DOHH2 (cell line): ENCODE measurements at regions not wholly inside any gene's neighbourhood (a gene's known extent, or its start where the extent isn't known, plus 50 kb on each side); places are given as distances from the start of the nearest gene placed in this dataset.

Experiments used
- H3F3A ChIP-seq: fragments of 200-600 bp; sonication (generic), shearing (Covaris generic); 2 replicates; pipeline ENCODE4 v1.6.0; 2016; ENCODE audit warnings: antibody characterized with exemption, mild to moderate bottlenecking; ENCODE audit not compliant: control insufficient read depth, insufficient read depth
- H3K27ac ChIP-seq: fragments of 200-600 bp; sonication (generic); 2 replicates; pipeline ENCODE4 v1.5.1; 2014; ENCODE audit warnings: low read depth, mild to moderate bottlenecking, low read length, moderate library complexity
- H3K27me3 ChIP-seq: fragments of 200-600 bp; sonication (generic); 2 replicates; pipeline ENCODE4 v1.6.1; 2014; ENCODE audit warnings: mild to moderate bottlenecking, low read length, mixed read lengths; ENCODE audit not compliant: control insufficient read depth
- H3K36me3 ChIP-seq: fragments of 200-600 bp; sonication (generic); 2 replicates; pipeline ENCODE4 v1.6.1; 2014; ENCODE audit warnings: mild to moderate bottlenecking, low read length, moderate library complexity, mixed read lengths; ENCODE audit not compliant: control insufficient read depth
- H3K4me1 ChIP-seq: fragments of 200-600 bp; sonication (generic); 2 replicates; pipeline ENCODE4 v1.6.1; 2014; ENCODE audit warnings: mild to moderate bottlenecking, low read length, mixed read lengths; ENCODE audit not compliant: control insufficient read depth
- H3K4me2 ChIP-seq: fragments of 200-600 bp; sonication (generic); 2 replicates; pipeline ENCODE4 v1.6.0; 2014; ENCODE audit warnings: mild to moderate bottlenecking, low read length, moderate library complexity
- H3K4me3 ChIP-seq: fragments of 200-600 bp; sonication (generic); 2 replicates; pipeline ENCODE4 v1.5.1; 2014; ENCODE audit warnings: mild to moderate bottlenecking, low read length, mixed read lengths
- H3K79me2 ChIP-seq: fragments of 200-600 bp; sonication (generic); 2 replicates; pipeline ENCODE4 v1.6.1; 2014; ENCODE audit warnings: mild to moderate bottlenecking, low read length, mixed read lengths; ENCODE audit not compliant: control insufficient read depth
- H3K9me2 ChIP-seq: fragments of 200-600 bp; sonication (generic); replicated peaks from 2 replicates; pipeline ENCODE4 v1.6.1; 2014; ENCODE audit warnings: mild to moderate bottlenecking, low read length, mixed read lengths; ENCODE audit not compliant: control insufficient read depth
- H3K9me3 ChIP-seq: fragments of 200-600 bp; sonication (generic); 2 replicates; pipeline ENCODE4 v1.6.1; 2014; ENCODE audit warnings: antibody characterized with exemption, low read length, mixed read lengths; ENCODE audit not compliant: control insufficient read depth, insufficient read depth
- H4K20me1 ChIP-seq: fragments of 200-600 bp; sonication (generic); 2 replicates; pipeline ENCODE4 v1.6.0; 2014; ENCODE audit warnings: low read depth, mild to moderate bottlenecking, antibody characterized with exemption, low read length, moderate library complexity; ENCODE audit not compliant: control insufficient read depth, insufficient read depth
- CTCF ChIP-seq: fragments of 200-600 bp; sonication (generic); IDR thresholded peaks from one replicate; pipeline ENCODE4 v1.5.1; 2014; ENCODE audit warnings: antibody characterized with exemption, mild to moderate bottlenecking, low read depth, low read length; ENCODE audit not compliant: poor library complexity, severe bottlenecking
- EZH2phosphoT487 ChIP-seq: fragments of 200-600 bp; sonication (generic); IDR thresholded peaks from 2 replicates; pipeline ENCODE4 v1.6.1; 2017; ENCODE audit warnings: borderline replicate concordance, mild to moderate bottlenecking, antibody characterized with exemption, low read length, moderate library complexity, mixed read lengths

- Histone ChIP-seq H3K79me2 (no peaks in the 10 kb centered on the region), H3K36me3 (no peaks in the 10 kb centered on the region), H3K4me2 (no peak overlapping the region)
Measured at GRCh38 chr13:80441968-80442367, 101.0 kb upstream of the SPRY2 start.

GRCh38 chr13:80438521-80438920, 97.6 kb upstream of the SPRY2 start:
- no peaks in the 10 kb centered on the region for H3K79me2 ChIP-seq
- no peak overlapping the region for H3K27ac ChIP-seq
- H3K36me3 ChIP-seq = no peaks in the 10 kb centered on the region
- H3K9me3 ChIP-seq = no peaks in the 10 kb centered on the region
- no peak overlapping the region for H3K4me2 ChIP-seq
- no peak overlapping the region for H3K4me3 ChIP-seq
- H3K9me2 ChIP-seq = no peaks in the 10 kb centered on the region
- no peak for TF ChIP-seq EZH2phosphoT487
- TF ChIP-seq CTCF = no peak
- H3K4me1 ChIP-seq = no peaks in the 10 kb centered on the region
- H3K27me3 ChIP-seq = peaks cover 9% of the 10 kb centered on the region
- no peaks in the 10 kb centered on the region for H3F3A ChIP-seq
- no peaks in the 10 kb centered on the region for H4K20me1 ChIP-seq

More at GRCh38 chr13:80441968-80442367, 101.0 kb upstream of the SPRY2 start:
- no peaks in the 10 kb centered on the region for H3K9me2 ChIP-seq
- no peaks in the 10 kb centered on the region for H3K9me3 ChIP-seq
- peaks cover 8% of the 10 kb centered on the region for H3K4me1 ChIP-seq
- no peak for TF ChIP-seq EZH2phosphoT487
- TF ChIP-seq CTCF = no peak
- no peak overlapping the region for H3K27ac ChIP-seq
- no peaks in the 10 kb centered on the region for H4K20me1 ChIP-seq
- H3K27me3 ChIP-seq = peaks cover 14% of the 10 kb centered on the region
- H3F3A ChIP-seq = no peaks in the 10 kb centered on the region
- H3K4me3 ChIP-seq = no peak overlapping the region

GRCh38 chr13:80437231-80437630, 96.3 kb upstream of the SPRY2 start:
- Histone ChIP-seq H3K9me3 (no peaks in the 10 kb centered on the region), H3K4me2 (no peak overlapping the region), H3K27ac (no peak overlapping the region), H3K4me3 (no peak overlapping the region), H3K79me2 (no peaks in the 10 kb centered on the region), H3K4me1 (no peaks in the 10 kb centered on the region), H3K27me3 (peaks cover 3% of the 10 kb centered on the region; the same call in 1 of the 2 replicates), H3F3A (no peaks in the 10 kb centered on the region), H3K9me2 (no peaks in the 10 kb centered on the region), H3K36me3 (no peaks in the 10 kb centered on the region), H4K20me1 (no peaks in the 10 kb centered on the region)
- no peak for TF ChIP-seq EZH2phosphoT487
- TF ChIP-seq CTCF = no peak
